GM12892 (cell line): ENCODE measurements at regions not wholly inside any gene's neighbourhood (a gene's known extent, or its start where the extent isn't known, plus 50 kb on each side); places are given as distances from the start of the nearest gene placed in this dataset.

ENCODE experiments used
- POLR2A ChIP-seq: IDR thresholded peaks from 2 replicates; pipeline ENCODE4 v1.6.1; 2011; ENCODE audit warnings: low read depth, low read length, control low read depth
- POLR2AphosphoS5 ChIP-seq: IDR thresholded peaks from 2 replicates; pipeline ENCODE4 v1.6.1; 2011; ENCODE audit warnings: low read depth, low read length, control low read depth
- TAF1 ChIP-seq: IDR thresholded peaks from 2 replicates; pipeline ENCODE4 v1.6.1; 2011; ENCODE audit warnings: low read depth, mild to moderate bottlenecking, control low read depth, low read length, borderline replicate concordance

GRCh38 chr17:55898195-55898594 is 147.3 kb downstream of the PCTP start:
- TF ChIP-seq TAF1: no peak
- no peak for TF ChIP-seq POLR2A
- TF ChIP-seq POLR2AphosphoS5: no peak
